K562 (cell line): ENCODE measurements at regions not wholly inside any gene's neighbourhood (a gene's known extent, or its start where the extent isn't known, plus 50 kb on each side); places are given as distances from the start of the nearest gene placed in this dataset.

ENCODE experiments used
- ATAC-seq: fragments of 200-7000 bp; cut with Tn5 transposase; 3 replicates; pipeline ENCODE4 v1.9.1; 2020; ENCODE audit warnings: moderate library complexity
- BruUV-seq: library from RNA; stranded (reverse); fragments of 400-500 nt; replicated peaks from 2 replicates; lab custom pipeline; 2021; lab: Mats Ljungman, UMichigan
- CTCF ChIA-PET: fragments of 300-600 bp; formaldehyde crosslinking; extraction: SDS; loops from one replicate; lab custom pipeline; 2021; ENCODE audit warnings: low intra/inter-chr PET ratio; lab: Yijun Ruan, JAX
- POLR2A ChIA-PET: fragments of 300-600, 350-650 bp; sonication (Branson Sonifier 250); formaldehyde crosslinking; extraction: SDS; loops from one replicate; lab custom pipeline; 2021; ENCODE audit warnings: antibody characterized with exemption, inconsistent platforms; lab: Yijun Ruan, JAX
- DNase-seq, 4 experiments: peaks; one replicate each; pipeline versions ENCODE4 v3.0.0 to v3.0.0-alpha.2; 2011 to 2018; ENCODE audit warnings: low spot score in 3 of 4, mixed read lengths in 3 of 4; ENCODE audit errors: extremely low read depth in 1 of 4
- FAIRE-seq: peaks from 2 replicates; lab custom pipeline; 2011; peaks lifted over from hg19 to GRCh38; lab: Jason Lieb, UNC
- H2AFZ ChIP-seq: 2 replicates; pipeline ENCODE4 v1.6.0; 2011; ENCODE audit warnings: low read depth, low read length, control low read depth, inconsistent platforms
- H3K27ac ChIP-seq: fragments of 200-600 bp; 3 replicates; pipeline ENCODE4 v1.8.0; 2011; ENCODE audit warnings: low read depth, mild to moderate bottlenecking, control low read depth, inconsistent platforms, low read length, moderate library complexity, mixed read lengths; ENCODE audit errors: extremely low read depth
- H3K27me3 ChIP-seq, 2 experiments: fragments of 300-600 bp in 1 of 2; 2 replicates in 1 of 2; 3 replicates in 1 of 2; pipeline versions ENCODE4 v1.6.0 to v1.8.0; 2011; ENCODE audit warnings: inconsistent platforms in 2 of 2, low read length in 2 of 2, mild to moderate bottlenecking in 1 of 2, mixed read lengths in 1 of 2, moderate library complexity in 1 of 2; ENCODE audit not compliant: control insufficient read depth in 2 of 2, insufficient read depth in 2 of 2
- H3K36me3 ChIP-seq: fragments of 300-600 bp; 3 replicates; pipeline ENCODE4 v1.8.0; 2011; ENCODE audit warnings: mild to moderate bottlenecking, low read length, inconsistent platforms; ENCODE audit not compliant: control insufficient read depth, insufficient read depth
- H3K4me1 ChIP-seq, 2 experiments: fragments of 200-600 bp in 1 of 2; replicated peaks in 1 of 2; 2 replicates in 1 of 2; 3 replicates in 1 of 2; pipeline versions ENCODE4 v1.5.1 to v1.8.0; 2011; ENCODE audit warnings: inconsistent platforms in 2 of 2, low read length in 2 of 2, mild to moderate bottlenecking in 1 of 2, mixed read lengths in 1 of 2, moderate library complexity in 1 of 2; ENCODE audit not compliant: control insufficient read depth in 2 of 2, insufficient read depth in 2 of 2
- H3K4me2 ChIP-seq: 2 replicates; pipeline ENCODE4 v1.6.1; 2011; ENCODE audit warnings: low read length, control low read depth, inconsistent platforms, mixed read lengths; ENCODE audit not compliant: insufficient read depth
- H3K4me3 ChIP-seq: fragments of 200-600 bp; sonication (generic), shearing (Covaris generic); 2 replicates; pipeline ENCODE4 v1.5.1; 2016; ENCODE audit warnings: control low read depth, inconsistent platforms
- H3K79me2 ChIP-seq: fragments of 200-600 bp; 3 replicates; pipeline ENCODE4 v1.8.0; 2011; ENCODE audit warnings: low read length, inconsistent platforms; ENCODE audit not compliant: control insufficient read depth, insufficient read depth
- H3K9ac ChIP-seq, 2 experiments: 2 replicates each; pipeline versions ENCODE4 v1.6.0 to v1.6.1; 2011; ENCODE audit warnings: low read depth in 2 of 2, low read length in 2 of 2, control low read depth in 1 of 2, inconsistent platforms in 1 of 2, mild to moderate bottlenecking in 1 of 2, mixed read lengths in 1 of 2; ENCODE audit not compliant: insufficient read depth in 1 of 2
- H3K9me1 ChIP-seq: one replicate; pipeline ENCODE4 v1.6.0; 2011; ENCODE audit warnings: inconsistent platforms, mild to moderate bottlenecking, low read length, moderate library complexity; ENCODE audit not compliant: control insufficient read depth, insufficient read depth
- H3K9me3 ChIP-seq: replicated peaks from 2 replicates; pipeline ENCODE4 v1.5.1; 2011; ENCODE audit warnings: low read depth, low read length, inconsistent platforms; ENCODE audit not compliant: control insufficient read depth, insufficient read depth
- H4K20me1 ChIP-seq: replicated peaks from 2 replicates; pipeline ENCODE4 v1.6.1; 2011; ENCODE audit warnings: low read length, inconsistent platforms, mixed read lengths; ENCODE audit not compliant: control insufficient read depth, insufficient read depth
- CXXC5 ChIP-seq: fragments of 250-450 bp; sonication (Bioruptor Pico); IDR thresholded peaks from 2 replicates; pipeline ENCODE4 v1.8.0; 2022; ENCODE audit warnings: inconsistent platforms, mild to moderate bottlenecking, moderate library complexity
- GABPB1 ChIP-seq: sonication (generic); formaldehyde crosslinking; IDR thresholded peaks from 2 replicates; pipeline ENCODE4 v1.8.0; 2022; ENCODE audit warnings: mild to moderate bottlenecking, missing genetic modification reagents
- MXI1 ChIP-seq: IDR thresholded peaks from 2 replicates; pipeline ENCODE4 v1.6.1; 2011; ENCODE audit warnings: low read depth, mild to moderate bottlenecking, improper control_type of control experiment, low read length
- NR4A1 ChIP-seq, 2 experiments: fragments of 250-450 bp in 1 of 2; fragments of 450-650 bp in 1 of 2; sonication (Bioruptor Pico) in 1 of 2; IDR thresholded peaks; 2 replicates each; pipeline versions ENCODE4 v1.4.0 to v1.6.1; 2016 to 2020; ENCODE audit warnings: mild to moderate bottlenecking in 2 of 2, missing compliant biosample characterization in 1 of 2, missing genetic modification characterization in 1 of 2, moderate library complexity in 1 of 2
- SMARCE1 ChIP-seq: fragments of 450-650 bp; IDR thresholded peaks from 2 replicates; pipeline ENCODE4 v1.7.1; 2016; ENCODE audit warnings: mild to moderate bottlenecking
- SUPT5H ChIP-seq: fragments of 450-650 bp; IDR thresholded peaks from 2 replicates; pipeline ENCODE4 v1.6.1; 2016
- ZC3H8 ChIP-seq: fragments of 450-650 bp; IDR thresholded peaks from 2 replicates; pipeline ENCODE4 v1.6.1; 2017
- ZNF79 ChIP-seq: fragments of 250-450 bp; sonication (Bioruptor Pico); IDR thresholded peaks from 2 replicates; pipeline ENCODE4 v1.4.0; 2020; ENCODE audit warnings: low read depth, mild to moderate bottlenecking, moderate library complexity
- ZZZ3 ChIP-seq: fragments of 450-650 bp; IDR thresholded peaks from 2 replicates; pipeline ENCODE4 v1.6.1; 2016; ENCODE audit warnings: antibody characterized with exemption, mild to moderate bottlenecking, moderate library complexity
- WGBS: fragments of 100-300 bp; shearing (Covaris generic); methylation state at CpG from one replicate; pipeline ENCODE4 v1.1.6; 2016; ENCODE audit warnings: low coverage, mixed read lengths; ENCODE audit not compliant: insufficient coverage; ENCODE audit errors: missing lambda C conversion rate; 5-methylcytosine and 5-hydroxymethylcytosine counted together
- in situ Hi-C: fragments of 300-500 bp; cut with MboI; formaldehyde crosslinking; loops from 4 replicates; pipeline ENCODE4 v1.15.0; 2018; ENCODE audit warnings: inconsistent platforms, mixed read lengths
- intact Hi-C: fragments of 100-400 bp; cut with micrococcal nuclease; formaldehyde crosslinking; loops from 2 replicates; pipeline ENCODE4 v1.14.2; 2022
- TF ChIP-seq, protein P1 (sequence below): fragments of 450-650 bp; IDR thresholded peaks from 2 replicates; pipeline ENCODE4 v1.7.0; 2016; ENCODE audit warnings: borderline replicate concordance
- TF ChIP-seq, protein P2 (sequence below): fragments of 200-800 bp; sonication (Bioruptor generic); IDR thresholded peaks from 2 replicates; pipeline ENCODE4 v1.6.1; 2017; ENCODE audit warnings: missing genetic modification characterization, missing compliant biosample characterization
- TF ChIP-seq, protein P3 (sequence below): fragments of 450-650 bp; IDR thresholded peaks from 2 replicates; pipeline ENCODE4 v1.6.1; 2016; ENCODE audit warnings: low read depth, mild to moderate bottlenecking, moderate library complexity

DNA sequence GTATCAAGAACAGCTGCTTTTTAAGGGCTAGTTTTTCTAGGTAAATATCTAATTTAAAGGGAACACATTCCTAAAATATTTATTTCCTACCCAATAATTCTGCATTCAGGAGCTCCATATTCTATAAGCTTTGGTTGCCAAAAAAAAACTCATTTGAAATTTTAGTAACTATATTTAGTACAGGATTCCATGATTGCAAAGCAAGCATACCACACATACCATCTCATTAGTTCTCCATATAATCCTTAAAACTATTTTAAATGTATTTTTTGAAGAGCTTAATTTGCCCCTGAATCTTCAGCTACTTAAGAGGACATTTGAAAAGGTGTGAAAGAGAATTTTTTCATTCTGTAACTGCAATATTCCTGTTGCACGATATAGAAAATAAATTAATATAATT is 877.0 kb downstream of the NR2F1-AS1 start:
- Histone ChIP-seq H3K27me3 (no peaks in the 10 kb centered on the region), H3K4me2 (no peak overlapping the region), H3K4me1 (no peaks in the 10 kb centered on the region), H3K9me3 (no peaks in the 10 kb centered on the region), H3K9ac (no peak overlapping the region), H3K9me1 (no peaks in the 10 kb centered on the region), H2AFZ (no peak overlapping the region), H4K20me1 (no peaks in the 10 kb centered on the region), H3K4me3 (no peak overlapping the region), H3K27ac (no peak overlapping the region), H3K79me2 (no peaks in the 10 kb centered on the region), H3K36me3 (no peaks in the 10 kb centered on the region)
- intact Hi-C loops: no loop called here
- ATAC-seq (no peak), FAIRE-seq (no peak), DNase-seq (no peak)
- ChIA-PET POLR2A (no interaction called here), CTCF (no interaction called here)
- no TSS peak for BruUV-seq
- in situ Hi-C loops: no loop called here
- TF ChIP-seq ZZZ3 (no peak), GABPB1 (CRISPR knock-in tag) (no peak), SUPT5H (no peak), ZC3H8 (no peak), SMARCE1 (no peak), MXI1 (no peak), CXXC5 (CRISPR knock-in tag) (no peak), ZNF79 (CRISPR knock-in tag) (no peak), NR4A1 (CRISPR knock-in tag; IDR thresholded peaks at IDR 0.05) (no peak), NR4A1 (tag; IDR thresholded peaks at IDR 0.05) (no peak)
- TF ChIP-seq, protein P1, sequence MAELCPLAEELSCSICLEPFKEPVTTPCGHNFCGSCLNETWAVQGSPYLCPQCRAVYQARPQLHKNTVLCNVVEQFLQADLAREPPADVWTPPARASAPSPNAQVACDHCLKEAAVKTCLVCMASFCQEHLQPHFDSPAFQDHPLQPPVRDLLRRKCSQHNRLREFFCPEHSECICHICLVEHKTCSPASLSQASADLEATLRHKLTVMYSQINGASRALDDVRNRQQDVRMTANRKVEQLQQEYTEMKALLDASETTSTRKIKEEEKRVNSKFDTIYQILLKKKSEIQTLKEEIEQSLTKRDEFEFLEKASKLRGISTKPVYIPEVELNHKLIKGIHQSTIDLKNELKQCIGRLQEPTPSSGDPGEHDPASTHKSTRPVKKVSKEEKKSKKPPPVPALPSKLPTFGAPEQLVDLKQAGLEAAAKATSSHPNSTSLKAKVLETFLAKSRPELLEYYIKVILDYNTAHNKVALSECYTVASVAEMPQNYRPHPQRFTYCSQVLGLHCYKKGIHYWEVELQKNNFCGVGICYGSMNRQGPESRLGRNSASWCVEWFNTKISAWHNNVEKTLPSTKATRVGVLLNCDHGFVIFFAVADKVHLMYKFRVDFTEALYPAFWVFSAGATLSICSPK: no peak
- TF ChIP-seq, protein P2, sequence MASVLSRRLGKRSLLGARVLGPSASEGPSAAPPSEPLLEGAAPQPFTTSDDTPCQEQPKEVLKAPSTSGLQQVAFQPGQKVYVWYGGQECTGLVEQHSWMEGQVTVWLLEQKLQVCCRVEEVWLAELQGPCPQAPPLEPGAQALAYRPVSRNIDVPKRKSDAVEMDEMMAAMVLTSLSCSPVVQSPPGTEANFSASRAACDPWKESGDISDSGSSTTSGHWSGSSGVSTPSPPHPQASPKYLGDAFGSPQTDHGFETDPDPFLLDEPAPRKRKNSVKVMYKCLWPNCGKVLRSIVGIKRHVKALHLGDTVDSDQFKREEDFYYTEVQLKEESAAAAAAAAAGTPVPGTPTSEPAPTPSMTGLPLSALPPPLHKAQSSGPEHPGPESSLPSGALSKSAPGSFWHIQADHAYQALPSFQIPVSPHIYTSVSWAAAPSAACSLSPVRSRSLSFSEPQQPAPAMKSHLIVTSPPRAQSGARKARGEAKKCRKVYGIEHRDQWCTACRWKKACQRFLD (CRISPR knock-in tag): no peak
- TF ChIP-seq, protein P3, sequence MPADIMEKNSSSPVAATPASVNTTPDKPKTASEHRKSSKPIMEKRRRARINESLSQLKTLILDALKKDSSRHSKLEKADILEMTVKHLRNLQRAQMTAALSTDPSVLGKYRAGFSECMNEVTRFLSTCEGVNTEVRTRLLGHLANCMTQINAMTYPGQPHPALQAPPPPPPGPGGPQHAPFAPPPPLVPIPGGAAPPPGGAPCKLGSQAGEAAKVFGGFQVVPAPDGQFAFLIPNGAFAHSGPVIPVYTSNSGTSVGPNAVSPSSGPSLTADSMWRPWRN: no peak
- WGBS: 0% methylated on average over 1 of the region's 1 CpG
